Fibroblast of pulmonary artery (primary cell): ENCODE measurements at regions not wholly inside any gene's neighbourhood (a gene's known extent, or its start where the extent isn't known, plus 50 kb on each side); places are given as distances from the start of the nearest gene placed in this dataset.

ENCODE experiments used
- DNase-seq: peaks from one replicate; pipeline ENCODE4 v3.0.0-alpha.2; 2010; ENCODE audit warnings: low read depth
- H3K4me3 ChIP-seq: replicated peaks from 2 replicates; pipeline ENCODE4 v1.5.1; 2011; ENCODE audit warnings: low read depth, mild to moderate bottlenecking, control low read depth, low read length, moderate library complexity
- TF ChIP-seq, protein P1 (sequence below): IDR thresholded peaks from 2 replicates; pipeline ENCODE4 v1.5.1; 2011; ENCODE audit warnings: mild to moderate bottlenecking, control low read depth, low read length, inconsistent platforms; ENCODE audit errors: missing control alignments

DNA sequence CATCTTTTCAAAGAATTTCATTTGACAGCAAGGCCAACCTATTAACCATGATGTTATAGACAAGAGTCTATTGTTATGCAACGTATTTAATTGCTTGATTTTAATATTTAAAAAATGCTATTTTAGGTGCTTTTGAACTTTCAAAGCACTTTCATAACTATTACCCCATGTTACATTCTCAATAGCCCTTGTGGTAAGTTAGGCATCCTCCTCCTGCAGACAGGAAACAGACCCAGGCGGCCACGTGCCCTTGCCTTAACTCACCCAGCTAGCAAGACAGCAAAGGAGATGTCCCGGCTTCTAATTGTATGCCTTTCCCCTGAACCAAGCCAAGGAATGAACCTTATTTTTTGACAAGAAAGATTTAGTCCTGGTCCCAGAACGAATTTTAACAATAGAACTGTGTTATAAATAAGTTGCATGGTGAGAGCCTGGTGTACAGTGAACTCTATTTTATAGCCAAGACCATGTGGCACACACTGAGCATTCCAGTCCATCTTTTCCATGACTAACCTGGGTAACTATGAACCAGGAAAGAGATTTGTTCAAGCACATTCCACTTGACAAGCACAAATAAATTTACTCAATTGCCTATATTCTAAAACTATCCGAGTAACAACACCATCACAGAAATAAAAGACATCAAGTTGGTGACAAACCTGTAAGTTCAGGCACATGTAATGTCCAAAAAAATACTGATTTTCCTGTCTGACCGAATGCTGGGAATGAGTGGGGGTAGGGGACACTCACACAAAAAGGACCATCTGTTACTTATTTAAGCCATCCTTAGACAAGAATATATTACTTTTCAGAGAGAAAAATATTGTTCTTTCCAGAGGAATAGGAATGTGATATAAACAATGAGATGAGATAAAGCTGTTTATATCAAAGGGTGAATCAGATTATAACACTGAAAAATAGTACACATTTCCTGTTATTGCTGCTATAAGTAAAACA, 163.0 kb downstream of the EFNB2 start:
- no peak overlapping the region for H3K4me3 ChIP-seq
- peak; percentile 59 for DNase-seq
- TF ChIP-seq, protein P1, sequence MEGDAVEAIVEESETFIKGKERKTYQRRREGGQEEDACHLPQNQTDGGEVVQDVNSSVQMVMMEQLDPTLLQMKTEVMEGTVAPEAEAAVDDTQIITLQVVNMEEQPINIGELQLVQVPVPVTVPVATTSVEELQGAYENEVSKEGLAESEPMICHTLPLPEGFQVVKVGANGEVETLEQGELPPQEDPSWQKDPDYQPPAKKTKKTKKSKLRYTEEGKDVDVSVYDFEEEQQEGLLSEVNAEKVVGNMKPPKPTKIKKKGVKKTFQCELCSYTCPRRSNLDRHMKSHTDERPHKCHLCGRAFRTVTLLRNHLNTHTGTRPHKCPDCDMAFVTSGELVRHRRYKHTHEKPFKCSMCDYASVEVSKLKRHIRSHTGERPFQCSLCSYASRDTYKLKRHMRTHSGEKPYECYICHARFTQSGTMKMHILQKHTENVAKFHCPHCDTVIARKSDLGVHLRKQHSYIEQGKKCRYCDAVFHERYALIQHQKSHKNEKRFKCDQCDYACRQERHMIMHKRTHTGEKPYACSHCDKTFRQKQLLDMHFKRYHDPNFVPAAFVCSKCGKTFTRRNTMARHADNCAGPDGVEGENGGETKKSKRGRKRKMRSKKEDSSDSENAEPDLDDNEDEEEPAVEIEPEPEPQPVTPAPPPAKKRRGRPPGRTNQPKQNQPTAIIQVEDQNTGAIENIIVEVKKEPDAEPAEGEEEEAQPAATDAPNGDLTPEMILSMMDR, result no peak

DNA sequence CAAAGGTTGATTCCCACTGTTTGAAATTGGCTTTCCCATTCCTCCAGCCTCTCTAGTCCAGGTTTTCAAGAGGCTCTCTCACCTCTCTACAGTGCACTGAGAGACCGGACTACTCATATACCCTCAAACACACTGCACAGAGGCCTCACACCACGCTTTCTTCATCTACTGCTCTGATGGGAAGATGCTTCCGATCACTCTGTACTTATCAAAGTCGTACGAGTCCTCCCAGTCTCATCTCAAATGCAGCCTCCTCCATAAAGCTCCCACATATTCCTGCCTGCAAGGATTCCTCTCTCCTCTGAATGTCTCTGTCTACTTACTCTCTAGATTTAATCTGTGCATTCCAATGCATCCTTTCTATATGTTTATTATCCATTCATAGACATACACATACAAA, 164.4 kb downstream of the EFNB2 start:
- no peak overlapping the region for H3K4me3 ChIP-seq
- TF ChIP-seq, protein P1, result no peak
- no peak for DNase-seq

DNA sequence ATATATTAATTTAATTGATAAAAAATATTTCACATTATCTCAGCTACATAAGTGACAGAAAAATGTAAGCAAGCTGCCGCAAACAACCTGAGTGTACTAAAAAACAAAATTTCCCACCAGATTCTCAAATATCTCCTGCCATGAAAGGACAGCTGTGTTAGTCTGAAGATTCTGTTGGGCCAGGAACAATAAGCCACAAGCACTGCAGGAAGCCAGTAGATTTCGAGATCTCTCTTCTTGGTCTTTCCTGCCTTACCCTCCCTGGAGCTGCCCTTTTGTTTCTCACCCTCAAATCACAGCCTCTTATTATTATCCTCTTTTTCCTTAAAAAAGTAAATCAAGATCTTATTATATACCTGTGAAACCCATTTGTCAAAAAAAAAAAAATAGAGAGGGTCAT, 165.6 kb downstream of the EFNB2 start:
- DNase-seq, result no peak
- TF ChIP-seq, protein P1, result no peak
- no peak overlapping the region for H3K4me3 ChIP-seq

DNA sequence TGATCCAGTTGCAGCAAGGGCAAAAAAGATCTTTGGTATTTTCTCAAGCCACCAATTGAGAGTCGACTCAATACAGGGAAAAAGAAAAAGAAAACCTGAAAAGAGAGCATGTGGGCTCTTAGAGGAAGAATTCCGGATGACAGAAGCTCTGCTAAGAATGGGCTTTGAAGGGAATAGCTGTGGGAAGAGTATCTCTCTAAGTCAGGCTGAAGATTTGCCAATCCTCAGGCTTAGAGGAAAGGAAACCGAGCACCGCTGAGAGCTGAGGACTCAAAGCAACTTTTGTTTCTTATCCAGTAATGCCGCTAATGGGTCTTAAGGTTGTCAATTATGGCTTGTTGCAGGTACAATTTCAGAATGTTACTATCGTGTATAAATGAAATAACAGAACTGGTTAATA, 166.4 kb downstream of the EFNB2 start:
- H3K4me3 ChIP-seq, result no peak overlapping the region
- TF ChIP-seq, protein P1, result no peak
- DNase-seq, result no peak

DNA sequence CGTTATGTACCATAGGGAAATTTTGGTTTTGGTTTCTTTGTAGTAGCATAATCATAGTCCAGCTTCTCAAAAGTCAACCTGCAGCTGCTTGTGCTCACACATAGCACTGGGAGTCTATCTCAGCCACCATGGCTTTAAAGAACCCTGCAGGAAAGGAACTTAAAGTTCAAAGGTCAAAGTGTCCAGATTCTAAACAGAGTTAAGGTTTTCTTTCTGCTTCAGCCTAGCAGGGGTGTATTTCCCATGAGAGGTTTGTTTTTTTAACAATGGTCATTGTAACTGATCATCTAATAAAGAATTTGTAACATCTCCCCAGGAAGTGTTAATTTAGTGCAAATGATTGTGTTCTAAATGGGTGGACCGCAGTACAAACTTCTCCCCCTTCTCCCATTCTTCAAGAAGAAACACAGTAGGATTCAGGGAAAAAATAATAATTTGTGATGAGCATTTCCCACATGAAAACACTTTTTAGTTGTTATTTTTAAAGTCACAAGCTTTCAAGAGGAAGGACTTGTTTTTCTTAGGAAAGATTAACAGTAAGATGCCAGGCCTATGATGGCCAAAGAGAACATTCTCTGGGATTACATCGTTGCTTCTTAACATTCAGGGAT, 168.0 kb downstream of the EFNB2 start:
- TF ChIP-seq, protein P1, result no peak
- no peak for DNase-seq
- H3K4me3 ChIP-seq, result no peak overlapping the region

DNA sequence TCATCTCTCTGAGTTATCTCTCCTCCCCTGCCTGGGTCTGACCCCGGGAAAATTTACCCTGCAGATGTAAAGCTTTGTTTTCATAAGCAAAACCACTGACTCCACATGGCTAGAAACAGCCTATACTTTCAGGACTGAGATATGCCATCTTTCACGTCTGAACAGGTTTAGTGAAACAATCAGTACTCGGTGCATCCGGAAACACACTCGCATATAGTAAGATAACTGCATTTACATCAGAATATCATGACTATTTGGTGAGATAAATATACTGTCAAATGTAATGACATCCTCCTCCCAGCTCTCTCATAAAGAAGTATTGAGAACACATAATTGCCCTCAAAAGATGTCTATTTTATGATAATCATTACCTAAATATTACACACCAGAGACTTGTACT, 172.8 kb downstream of the EFNB2 start:
- no peak for DNase-seq
- no peak overlapping the region for H3K4me3 ChIP-seq
- TF ChIP-seq, protein P1, result no peak
